ENCODE measurements at regions not wholly inside any gene's neighbourhood (a gene's known extent, or its start where the extent isn't known, plus 50 kb on each side); places are given as distances from the start of the nearest gene placed in this dataset.

DNA sequence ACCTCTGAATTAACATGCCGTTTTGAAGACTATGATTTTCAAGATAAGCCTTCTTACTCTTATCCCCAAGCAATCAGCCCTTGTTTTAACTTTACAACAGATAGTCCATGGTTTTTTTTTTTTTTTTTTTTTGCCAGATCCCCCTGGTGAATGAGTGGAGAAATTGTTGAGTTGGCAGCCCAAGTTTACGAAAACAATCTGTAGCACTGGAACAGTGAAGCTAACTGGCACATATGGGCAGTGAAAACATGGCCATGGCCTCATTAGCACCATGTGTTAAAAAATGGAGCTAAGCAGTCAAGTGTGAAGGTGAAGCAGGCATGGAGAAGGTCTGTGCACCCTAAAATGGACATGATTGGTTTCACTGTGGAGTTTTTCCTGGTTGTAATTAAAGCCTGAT, 812.1 kb upstream of the MIR17HG start:
- no peak for TF ChIP-seq CTCF (IDR thresholded peaks at IDR 0.05 in 2 of 3, conservative IDR thresholded peaks at IDR 0.05 in 1 of 3; ENCODE audit: borderline replicate concordance in 1 of 3, insufficient read depth in 1 of 3, low read depth in 2 of 3, low read length in 2 of 3)
- no peak for TF ChIP-seq POLR2AphosphoS5 (IDR thresholded peaks at IDR 0.05; ENCODE audit: low read depth, low read length)
- TF ChIP-seq EZH2phosphoT487 (IDR thresholded peaks at IDR 0.05; ENCODE audit: borderline replicate concordance) = no peak
- no peak for TF ChIP-seq POLR2A (IDR thresholded peaks at IDR 0.05; ENCODE audit: borderline replicate concordance, extremely low read depth, insufficient read depth, insufficient read length)
- TF ChIP-seq MAX (IDR thresholded peaks at IDR 0.05) = no peak
- TF ChIP-seq RAD21 (IDR thresholded peaks at IDR 0.05; ENCODE audit: low read depth) = no peak
- TF ChIP-seq CEBPB (IDR thresholded peaks at IDR 0.05; ENCODE audit: low read depth) = no peak
- TF ChIP-seq JUND (IDR thresholded peaks at IDR 0.05) = no peak
- TF ChIP-seq, protein P1, sequence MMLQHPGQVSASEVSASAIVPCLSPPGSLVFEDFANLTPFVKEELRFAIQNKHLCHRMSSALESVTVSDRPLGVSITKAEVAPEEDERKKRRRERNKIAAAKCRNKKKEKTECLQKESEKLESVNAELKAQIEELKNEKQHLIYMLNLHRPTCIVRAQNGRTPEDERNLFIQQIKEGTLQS (IDR thresholded peaks at IDR 0.05) = no peak
- TF ChIP-seq TCF7L2 (IDR thresholded peaks at IDR 0.05; ENCODE audit: borderline replicate concordance, extremely low read depth, insufficient read depth, insufficient read length) = no peak

Data from HCT116 (cell line).